Cardiac muscle cell (in vitro differentiated cells and primary cell): ENCODE measurements at regions not wholly inside any gene's neighbourhood (a gene's known extent, or its start where the extent isn't known, plus 50 kb on each side); places are given as distances from the start of the nearest gene placed in this dataset.

Experiments used
- DNase-seq, 2 donors: peaks; one replicate each; pipeline versions ENCODE4 v3.0.0 to v3.0.0-alpha.2; 2010 to 2017; ENCODE audit warnings: low read depth in 1 of 2, low spot score in 1 of 2
- H3K27ac ChIP-seq: fragments of 200-600 bp; sonication (generic); 2 replicates; pipeline ENCODE4 v1.5.1; 2016
- H3K27me3 ChIP-seq: fragments of 200-600 bp; sonication (generic); 2 replicates; pipeline ENCODE4 v1.6.0; 2016; ENCODE audit warnings: control low read depth
- H3K36me3 ChIP-seq: fragments of 200-600 bp; sonication (generic); 2 replicates; pipeline ENCODE4 v1.5.1; 2016; ENCODE audit warnings: control low read depth
- H3K4me1 ChIP-seq: fragments of 200-600 bp; sonication (generic); 2 replicates; pipeline ENCODE4 v1.8.1; 2017; ENCODE audit warnings: low read depth, mild to moderate bottlenecking, mixed run types
- H3K4me3 ChIP-seq: fragments of 200-600 bp; sonication (generic); 2 replicates; pipeline ENCODE4 v1.5.1; 2016; ENCODE audit warnings: mild to moderate bottlenecking
- H3K9me3 ChIP-seq: fragments of 200-600 bp; sonication (generic); 2 replicates; pipeline ENCODE4 v1.5.1; 2017; ENCODE audit warnings: low read depth, mild to moderate bottlenecking, control low read depth
- CTCF ChIP-seq: IDR thresholded peaks from 2 replicates; pipeline ENCODE4 v1.5.1; 2012; ENCODE audit warnings: low read depth, mild to moderate bottlenecking, low read length

GRCh38 chr14:62118871-62119270 lies 356.7 kb downstream of the SNAPC1 start:
- no peak for TF ChIP-seq CTCF
- Histone ChIP-seq H3K9me3 (no peaks in the 10 kb centered on the region), H3K36me3 (no peaks in the 10 kb centered on the region), H3K27me3 (peaks cover 100% of the 10 kb centered on the region), H3K4me3 (no peak overlapping the region), H3K27ac (no peak overlapping the region), H3K4me1 (no peaks in the 10 kb centered on the region)
- no peak for DNase-seq

DNA sequence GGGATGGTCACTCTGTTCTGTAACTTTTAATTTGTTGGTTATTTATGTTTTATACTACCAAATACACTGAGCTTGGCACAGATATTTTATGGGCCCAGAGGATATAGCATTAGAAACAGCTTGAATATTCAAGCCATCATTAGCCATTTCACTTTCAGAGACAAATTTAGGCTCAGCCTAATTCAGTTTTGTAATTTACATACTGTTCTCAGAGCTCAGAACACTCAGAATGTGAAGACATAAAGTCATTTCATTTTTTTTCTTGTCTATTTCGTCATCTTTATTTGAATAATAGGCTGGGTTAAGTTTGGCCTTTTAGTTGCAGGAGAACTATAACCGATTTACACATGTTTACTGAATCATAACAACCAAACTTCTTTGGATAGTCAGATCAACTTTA lies 361.7 kb downstream of the SNAPC1 start:
- DNase-seq = no peak
- no peak overlapping the region for H3K4me3 ChIP-seq
- TF ChIP-seq CTCF = no peak
- no peak overlapping the region for H3K27ac ChIP-seq
- no peaks in the 10 kb centered on the region for H3K9me3 ChIP-seq
- no peaks in the 10 kb centered on the region for H3K4me1 ChIP-seq
- H3K27me3 ChIP-seq = peaks cover 85% of the 10 kb centered on the region
- H3K36me3 ChIP-seq = no peaks in the 10 kb centered on the region

DNA sequence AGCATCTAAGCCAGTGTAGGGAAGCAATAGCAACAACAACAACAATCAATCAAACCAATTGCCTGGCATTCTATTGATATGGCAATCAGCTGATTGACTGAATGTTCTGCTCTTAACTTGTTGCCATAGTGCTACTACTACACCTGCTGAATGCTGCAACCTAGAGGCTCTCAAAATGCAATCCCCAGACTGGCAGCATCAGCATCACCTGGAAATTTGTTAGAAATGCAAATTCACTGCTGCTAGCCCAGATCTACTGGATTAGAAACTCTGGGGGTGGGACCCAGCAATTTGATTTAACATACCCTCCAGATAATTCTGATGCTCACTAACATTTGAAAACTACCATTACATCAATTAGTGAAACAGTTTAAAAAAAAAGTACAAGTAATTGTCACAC lies 363.6 kb downstream of the SNAPC1 start:
- H3K27me3 ChIP-seq = peaks cover 73% of the 10 kb centered on the region
- DNase-seq = no peak
- no peak overlapping the region for H3K4me3 ChIP-seq
- no peak overlapping the region for H3K27ac ChIP-seq
- H3K36me3 ChIP-seq = no peaks in the 10 kb centered on the region
- H3K4me1 ChIP-seq = no peaks in the 10 kb centered on the region
- no peak for TF ChIP-seq CTCF
- no peaks in the 10 kb centered on the region for H3K9me3 ChIP-seq

DNA sequence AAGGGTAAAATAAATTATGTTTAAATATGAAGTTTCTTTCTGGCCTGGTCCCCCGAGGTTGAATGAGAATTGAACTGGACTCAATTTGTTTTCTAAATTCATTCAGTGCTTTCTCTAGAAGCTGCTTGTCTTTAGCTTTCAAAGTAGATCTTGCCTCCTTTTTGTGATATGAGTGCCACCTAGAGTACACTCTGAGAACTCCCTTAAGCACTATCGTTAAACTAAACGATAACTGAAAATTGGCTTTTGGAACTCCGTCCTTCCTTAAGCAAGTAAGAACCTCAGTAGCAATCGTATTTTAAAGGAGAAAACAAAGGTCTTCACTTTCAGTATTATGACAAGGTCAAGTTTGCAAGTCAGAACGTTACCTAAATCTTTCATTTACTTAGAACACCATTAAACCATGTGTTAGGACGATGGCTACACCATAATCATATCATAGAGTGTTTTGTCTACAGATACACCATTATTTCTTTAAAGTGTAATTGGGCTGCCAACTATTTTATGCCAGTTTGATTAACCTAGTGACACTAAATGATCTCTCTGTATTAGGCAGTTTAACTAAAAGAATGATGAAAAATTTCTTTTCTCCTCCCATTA lies 364.8 kb downstream of the SNAPC1 start:
- peaks cover 73% of the 10 kb centered on the region for H3K27me3 ChIP-seq
- no peaks in the 10 kb centered on the region for H3K36me3 ChIP-seq
- no peaks in the 10 kb centered on the region for H3K4me1 ChIP-seq
- H3K27ac ChIP-seq = no peak overlapping the region
- peak; percentile 78 for TF ChIP-seq CTCF
- H3K4me3 ChIP-seq = no peak overlapping the region
- peak; percentile 63 to 72 for DNase-seq
- H3K9me3 ChIP-seq = no peaks in the 10 kb centered on the region

GRCh38 chr14:62130441-62130840 lies 368.2 kb downstream of the SNAPC1 start:
- Histone ChIP-seq H3K27ac (no peak overlapping the region), H3K27me3 (peaks cover 43% of the 10 kb centered on the region), H3K9me3 (no peaks in the 10 kb centered on the region), H3K4me3 (no peak overlapping the region), H3K4me1 (no peaks in the 10 kb centered on the region), H3K36me3 (no peaks in the 10 kb centered on the region)
- no peak for DNase-seq
- TF ChIP-seq CTCF = no peak
